CD14-positive monocyte (primary cell): ENCODE measurements at regions not wholly inside any gene's neighbourhood (a gene's known extent, or its start where the extent isn't known, plus 50 kb on each side); places are given as distances from the start of the nearest gene placed in this dataset.

Source experiments
- DNase-seq, 3 donors: peaks; one replicate each; pipeline ENCODE4 v3.0.0-alpha.2; 2011 to 2022
- H2AFZ ChIP-seq: 2 replicates; pipeline ENCODE4 v1.6.0; 2012; ENCODE audit warnings: mild to moderate bottlenecking, low read depth, low read length, inconsistent platforms; ENCODE audit not compliant: insufficient read depth, poor library complexity, severe bottlenecking
- H3K27ac ChIP-seq, 2 donors: 1 replicate in 1 of 2; 2 replicates in 1 of 2; pipeline ENCODE4 v1.5.1; 2012 to 2013; ENCODE audit warnings: low read length in 2 of 2, control low read depth in 1 of 2, inconsistent platforms in 1 of 2, low read depth in 1 of 2, mild to moderate bottlenecking in 1 of 2
- H3K27me3 ChIP-seq, 2 donors: one replicate each; pipeline versions ENCODE4 v1.6.0 to v1.6.1; 2011 to 2013; ENCODE audit warnings: low read length in 2 of 2; ENCODE audit not compliant: control insufficient read depth in 2 of 2, insufficient read depth in 2 of 2
- H3K36me3 ChIP-seq, 2 donors: replicated peaks in 1 of 2; 1 replicate in 1 of 2; 2 replicates in 1 of 2; pipeline versions ENCODE4 v1.5.1 to v1.6.1; 2012 to 2013; ENCODE audit warnings: low read length in 2 of 2, control low read depth in 1 of 2, inconsistent platforms in 1 of 2, mild to moderate bottlenecking in 1 of 2; ENCODE audit not compliant: insufficient read depth in 2 of 2, control insufficient read depth in 1 of 2
- H3K4me1 ChIP-seq, 2 donors: 1 replicate in 1 of 2; 2 replicates in 1 of 2; pipeline versions ENCODE4 v1.5.1 to v1.6.1; 2012 to 2013; ENCODE audit warnings: low read length in 2 of 2, control low read depth in 1 of 2, inconsistent platforms in 1 of 2, mild to moderate bottlenecking in 1 of 2, moderate library complexity in 1 of 2; ENCODE audit not compliant: insufficient read depth in 2 of 2, control insufficient read depth in 1 of 2
- H3K4me2 ChIP-seq: replicated peaks from 2 replicates; pipeline ENCODE3; 2012; ENCODE audit warnings: low read length, moderate library complexity, mild to moderate bottlenecking; ENCODE audit not compliant: poor library complexity, severe bottlenecking; ENCODE audit errors: extremely low read depth
- H3K4me3 ChIP-seq, 3 experiments: fragments of 200-600 bp in 1 of 3; sonication (generic) in 1 of 3; replicated peaks in 1 of 3; 1 replicate in 2 of 3; 2 replicates in 1 of 3; pipeline ENCODE4 v1.5.1; 2011 to 2013; ENCODE audit warnings: low read length in 3 of 3, mild to moderate bottlenecking in 3 of 3, control low read depth in 2 of 3, low read depth in 2 of 3, inconsistent platforms in 1 of 3, moderate library complexity in 1 of 3
- H3K79me2 ChIP-seq: 2 replicates; pipeline ENCODE4 v1.6.0; 2012; ENCODE audit warnings: mild to moderate bottlenecking, control low read depth, inconsistent platforms, low read length, moderate library complexity; ENCODE audit not compliant: insufficient read depth
- H3K9ac ChIP-seq: 2 replicates; pipeline ENCODE4 v1.6.0; 2017; ENCODE audit warnings: low read length, mild to moderate bottlenecking; ENCODE audit not compliant: insufficient read depth, poor library complexity, severe bottlenecking
- H3K9me3 ChIP-seq, 2 donors: replicated peaks in 1 of 2; 1 replicate in 1 of 2; 2 replicates in 1 of 2; pipeline versions ENCODE4 v1.5.1 to v1.6.1; 2012 to 2013; ENCODE audit warnings: low read length in 2 of 2, control low read depth in 1 of 2; ENCODE audit not compliant: control insufficient read depth in 1 of 2, insufficient read depth in 1 of 2
- H4K20me1 ChIP-seq: 2 replicates; pipeline ENCODE4 v1.6.0; 2012; ENCODE audit warnings: mild to moderate bottlenecking, low read length, control low read depth, moderate library complexity; ENCODE audit not compliant: insufficient read depth
- H3K27ac Mint-ChIP-seq, 7 donors: one replicate each; pipeline ENCODE4 v1.8.0; 2020; ENCODE audit warnings: mild to moderate bottlenecking in 7 of 7, mixed read lengths in 7 of 7, moderate library complexity in 6 of 7, inconsistent platforms in 2 of 7
- H3K27me3 Mint-ChIP-seq, 3 donors: one replicate each; pipeline ENCODE4 v1.8.0; 2021 to 2022; ENCODE audit warnings: low read depth in 3 of 3, mild to moderate bottlenecking in 3 of 3, mixed read lengths in 3 of 3, moderate library complexity in 3 of 3, inconsistent platforms in 1 of 3
- H3K36me3 Mint-ChIP-seq, 2 donors: one replicate each; pipeline ENCODE4 v1.8.0; 2020; ENCODE audit warnings: mixed read lengths in 2 of 2, inconsistent platforms in 1 of 2, mild to moderate bottlenecking in 1 of 2
- H3K4me1 Mint-ChIP-seq: one replicate; pipeline ENCODE4 v1.8.0; 2020; ENCODE audit warnings: mild to moderate bottlenecking, mixed read lengths
- H3K4me3 Mint-ChIP-seq, 2 donors: one replicate each; pipeline ENCODE4 v1.8.0; 2020; ENCODE audit warnings: mild to moderate bottlenecking in 2 of 2, mixed read lengths in 2 of 2, moderate library complexity in 1 of 2
- H3K9me3 Mint-ChIP-seq, 7 donors: one replicate each; pipeline ENCODE4 v1.8.0; 2020 to 2022; ENCODE audit warnings: mixed read lengths in 7 of 7, mild to moderate bottlenecking in 6 of 7, moderate library complexity in 6 of 7, inconsistent platforms in 2 of 7
- CTCF ChIP-seq: fragments of 200-600 bp; IDR thresholded peaks from one replicate; pipeline ENCODE4 v1.8.0; 2022; ENCODE audit warnings: antibody characterized with exemption, mild to moderate bottlenecking
- WGBS: methylation state at CpG from one replicate; pipeline ENCODE4 v1.1.5; 2013; ENCODE audit warnings: missing lambda C conversion rate; ENCODE audit not compliant: insufficient coverage; 5-methylcytosine and 5-hydroxymethylcytosine counted together
- intact Hi-C, 2 donors: fragments of 100-400 bp; cut with micrococcal nuclease; formaldehyde crosslinking; loops; one replicate each; pipeline versions ENCODE4 v1.15.0 to v1.15.1; 2023

- no peaks in the 10 kb centered on the region for H3K27me3 ChIP-seq
- no peaks in the 10 kb centered on the region for H3K36me3 ChIP-seq
- no peak overlapping the region for H3K4me3 ChIP-seq
- no peaks in the 10 kb centered on the region for H3K79me2 ChIP-seq
- intact Hi-C loops: no loop called here
- no peaks in the 10 kb centered on the region for H3K4me1 Mint-ChIP-seq
- no peaks in the 10 kb centered on the region for H3K36me3 Mint-ChIP-seq
- no peak overlapping the region for H3K4me3 Mint-ChIP-seq
- H3K9ac ChIP-seq: no peak overlapping the region
- DNase-seq: no peak
- no peaks in the 10 kb centered on the region for H4K20me1 ChIP-seq
- no peak for TF ChIP-seq CTCF
- no peak overlapping the region for H3K4me2 ChIP-seq
- 88% methylated on average over 2 of the region's 3 CpGs for WGBS
- no peak overlapping the region for H2AFZ ChIP-seq
- H3K27ac Mint-ChIP-seq: no peak overlapping the region
- no peaks in the 10 kb centered on the region for H3K4me1 ChIP-seq
- H3K27ac ChIP-seq: no peak overlapping the region
- peaks cover 0 to 2% (median 0%) of the 10 kb centered on the region in 3 donors for H3K27me3 Mint-ChIP-seq
- H3K9me3 ChIP-seq: peaks cover 15 to 20% of the 10 kb centered on the region in 2 donors
- peaks cover 0 to 22% (median 5%) of the 10 kb centered on the region in 7 donors for H3K9me3 Mint-ChIP-seq
Measured at GRCh38 chr3:83559082-83559481, 1399.7 kb upstream of the CADM2 start.

GRCh38 chr3:83567935-83568334 lies 1390.9 kb upstream of the CADM2 start:
- Mint-ChIP-seq H3K27ac (no peak overlapping the region), H3K4me1 (no peaks in the 10 kb centered on the region), H3K9me3 (peaks cover 0 to 3% (median 0%) of the 10 kb centered on the region in 7 donors), H3K36me3 (no peaks in the 10 kb centered on the region), H3K27me3 (no peaks in the 10 kb centered on the region), H3K4me3 (no peak overlapping the region)
- Histone ChIP-seq H3K36me3 (no peaks in the 10 kb centered on the region), H4K20me1 (no peaks in the 10 kb centered on the region), H3K4me3 (no peak overlapping the region), H2AFZ (no peak overlapping the region), H3K4me1 (no peaks in the 10 kb centered on the region), H3K4me2 (no peak overlapping the region), H3K79me2 (no peaks in the 10 kb centered on the region), H3K27me3 (no peaks in the 10 kb centered on the region), H3K27ac (no peak overlapping the region), H3K9ac (no peak overlapping the region), H3K9me3 (no peaks in the 10 kb centered on the region)
- intact Hi-C loops: no loop called here
- TF ChIP-seq CTCF: no peak
- no peak for DNase-seq
- no CpG with 5 or more reads among the region's 3 CpGs for WGBS
